SK-MEL-5 (cell line): ENCODE measurements at regions not wholly inside any gene's neighbourhood (a gene's known extent, or its start where the extent isn't known, plus 50 kb on each side); places are given as distances from the start of the nearest gene placed in this dataset.
"Not testable (repeated sequence)": the region's sequence is repeated elsewhere in the genome, so short reads cannot be mapped to it uniquely, and the experiment has no call there.

Experiments used
- DNase-seq: peaks from one replicate; pipeline ENCODE4 v3.0.0-alpha.2; 2016; ENCODE audit warnings: low read depth, low spot score
- in situ Hi-C: cut with HindIII; loops from 2 replicates; pipeline ENCODE4 v1.10.0; 2016; ENCODE audit warnings: low sequenced_read_pairs, high pct_unique_total_duplicates, low pct_unique_long_range_greater_than_20kb

DNA sequence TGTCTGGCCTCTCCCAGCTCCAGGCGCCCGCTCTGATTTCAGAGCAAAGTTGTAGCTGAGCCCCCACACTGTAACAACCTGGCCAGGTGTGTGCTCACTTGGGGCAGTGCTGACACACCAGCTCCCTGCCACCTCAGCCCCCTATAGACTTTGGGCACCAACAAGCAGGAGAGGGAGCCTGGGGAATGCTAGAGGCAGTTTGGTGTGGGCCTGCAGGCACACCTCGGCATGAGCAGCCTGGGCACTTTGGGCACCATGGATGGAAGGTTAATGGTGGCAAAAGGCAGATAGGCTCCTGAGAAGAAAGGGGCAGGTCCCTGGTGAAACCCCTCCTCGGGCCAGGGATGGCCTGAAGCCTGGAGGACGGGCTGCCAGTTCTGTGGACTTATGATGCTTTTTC lies 212.7 kb upstream of the GNAI1 start:
- in situ Hi-C loops = no loop called here
- DNase-seq = no peak

DNA sequence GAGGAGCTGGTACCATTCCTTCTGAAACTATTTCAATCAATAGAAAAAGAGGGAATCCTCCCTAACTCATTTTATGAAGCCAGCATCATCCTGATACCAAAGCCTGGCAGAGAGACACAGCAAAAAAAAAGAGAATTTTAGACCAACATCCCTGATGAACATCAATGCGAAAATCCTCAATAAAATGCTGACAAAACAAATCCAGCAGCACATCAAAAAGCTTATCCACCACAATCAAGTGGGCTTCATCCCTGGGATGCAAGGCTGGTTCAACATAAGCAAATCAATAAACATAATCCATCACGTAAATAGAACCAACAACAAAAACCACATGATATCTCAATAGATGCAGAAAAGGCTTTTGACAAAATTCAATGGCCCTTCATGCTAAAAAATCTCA lies 216.0 kb upstream of the GNAI1 start:
- in situ Hi-C loops, DNase-seq: not testable (repeated sequence)

DNA sequence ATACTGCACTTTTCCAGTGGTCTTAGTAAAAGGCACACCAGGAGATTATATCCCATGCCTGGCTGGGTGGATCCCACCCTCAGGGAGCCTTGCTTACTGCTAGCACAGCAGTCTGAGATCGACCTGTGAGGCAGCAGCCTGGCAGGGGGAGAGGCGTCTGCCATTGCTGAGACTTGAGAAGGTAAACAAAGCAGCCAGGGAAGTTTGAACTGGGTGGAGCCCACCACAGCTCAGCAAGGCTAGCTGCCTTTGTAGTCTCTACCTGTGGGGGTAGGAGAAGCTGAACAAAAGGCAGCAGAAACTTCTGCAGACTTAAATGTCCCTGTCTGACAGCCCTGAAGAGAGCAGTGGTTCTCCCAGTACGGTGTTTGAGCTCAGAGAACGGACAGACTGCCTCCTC lies 219.3 kb upstream of the GNAI1 start:
- in situ Hi-C loops, DNase-seq: not testable (repeated sequence)

DNA sequence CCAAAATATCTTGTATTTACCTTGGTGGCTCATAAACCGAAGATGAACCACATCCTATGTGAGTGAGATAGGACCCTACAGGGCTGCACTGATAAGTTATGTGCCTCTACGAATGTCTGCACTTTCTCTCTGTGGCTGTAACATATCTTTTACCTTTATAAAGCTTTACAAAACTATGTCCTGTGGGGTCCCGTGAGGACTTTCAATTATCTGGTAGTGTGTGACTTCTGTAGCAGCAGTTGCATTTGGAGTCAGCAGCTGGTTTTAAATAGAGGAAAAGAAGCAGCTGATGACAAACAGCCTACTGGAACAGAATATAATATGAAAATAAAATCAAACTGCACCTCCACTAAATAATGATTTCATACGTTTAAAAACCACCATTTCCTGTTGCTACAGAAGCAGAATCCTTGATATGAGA lies 222.4 kb upstream of the GNAI1 start:
- DNase-seq = no peak
- in situ Hi-C loops = no loop called here

DNA sequence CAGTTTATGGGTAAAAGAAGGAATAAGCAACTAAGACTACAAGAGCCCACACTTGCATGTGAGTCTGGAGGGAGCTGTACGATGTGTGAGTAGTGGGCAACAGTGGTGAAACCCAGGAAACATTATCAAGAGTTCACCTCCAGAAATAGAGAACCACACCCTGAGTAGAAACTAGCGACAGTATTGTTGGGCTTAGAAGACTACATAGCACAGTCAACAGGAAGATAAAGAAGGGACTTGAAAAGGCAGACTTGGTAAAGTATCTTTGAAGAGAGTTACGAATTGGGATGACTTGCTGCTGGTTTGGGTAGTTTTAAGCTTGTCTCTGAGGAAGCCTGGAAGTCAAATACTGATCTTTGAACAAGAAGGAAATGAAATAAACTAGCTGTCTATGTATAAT lies 223.2 kb upstream of the GNAI1 start:
- DNase-seq = no peak
- in situ Hi-C loops = no loop called here

DNA sequence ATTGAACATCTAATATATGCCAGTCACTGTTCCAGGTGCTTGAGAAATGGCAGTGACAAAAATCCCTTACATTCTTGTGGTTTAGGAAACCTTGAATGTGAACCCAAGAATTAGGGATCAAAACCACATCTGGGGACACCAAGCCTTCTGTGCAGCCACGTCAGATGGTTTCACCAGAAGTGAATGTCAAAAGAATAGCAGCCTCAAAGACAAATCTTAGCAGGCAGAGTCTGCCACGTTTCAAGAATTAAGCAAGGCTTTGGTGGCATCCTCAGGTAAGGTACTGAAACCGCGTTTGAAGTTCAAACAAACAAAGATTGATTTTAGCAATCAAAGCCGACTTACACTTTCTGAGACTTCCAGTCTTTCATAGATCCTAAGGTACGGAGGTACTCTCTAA lies 225.5 kb upstream of the GNAI1 start:
- no peak for DNase-seq
- in situ Hi-C loops = no loop called here

DNA sequence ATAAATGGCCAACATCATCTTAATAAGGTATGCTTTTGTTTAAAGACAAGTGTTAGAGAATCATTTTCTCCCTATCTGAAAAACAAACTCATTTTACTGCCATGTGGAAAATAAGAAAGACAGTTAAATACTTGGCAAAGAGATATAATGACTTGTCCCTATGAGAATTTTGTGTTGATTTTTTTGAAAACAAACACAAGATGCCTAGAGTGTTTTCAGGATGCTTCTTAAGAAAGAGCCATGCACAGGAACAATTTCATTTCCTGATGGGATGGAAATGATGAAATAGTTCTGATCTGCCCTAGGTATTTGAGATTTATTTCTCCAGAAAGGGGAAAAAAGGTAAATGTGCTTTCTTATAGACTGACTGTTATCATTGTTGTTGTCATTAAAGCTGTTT lies 237.5 kb upstream of the GNAI1 start:
- DNase-seq = no peak
- in situ Hi-C loops = no loop called here

DNA sequence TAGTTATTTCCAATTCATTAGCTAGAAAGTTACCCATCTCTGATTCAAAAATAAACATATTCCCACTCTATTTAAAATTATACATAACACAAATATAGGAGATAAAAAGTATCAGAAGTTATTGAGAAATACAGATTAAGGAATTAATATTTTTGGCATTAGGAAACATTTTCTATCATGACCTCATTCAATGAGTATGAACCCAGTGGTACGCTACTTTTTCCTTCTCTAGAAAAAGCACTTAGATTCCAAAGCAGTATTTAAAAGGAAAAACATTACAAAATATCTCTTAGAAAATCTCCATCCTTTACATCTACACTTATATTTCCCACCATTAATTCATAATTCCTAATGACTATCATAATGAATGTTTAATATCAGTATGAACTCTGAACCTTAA lies 240.6 kb upstream of the GNAI1 start:
- no peak for DNase-seq
- in situ Hi-C loops = no loop called here

DNA sequence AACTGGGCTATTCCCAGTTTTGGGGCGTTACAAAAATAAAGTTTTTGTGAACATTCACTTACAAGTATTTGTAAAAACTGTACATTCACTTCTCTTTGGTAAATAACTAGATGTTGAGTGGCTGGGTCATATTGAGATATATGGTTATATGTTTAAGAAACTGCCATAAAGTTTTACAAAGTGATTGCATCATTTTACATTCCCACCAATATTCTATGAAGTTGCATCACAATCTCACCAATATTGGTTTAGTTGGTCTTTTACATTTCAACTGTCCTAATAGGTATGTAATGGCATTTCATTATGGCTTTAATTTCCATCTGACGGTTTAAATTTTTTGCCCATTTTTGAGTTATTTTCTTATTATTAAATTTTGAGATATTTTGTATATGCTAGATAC lies 251.7 kb upstream of the GNAI1 start:
- in situ Hi-C loops = no loop called here
- DNase-seq = no peak

DNA sequence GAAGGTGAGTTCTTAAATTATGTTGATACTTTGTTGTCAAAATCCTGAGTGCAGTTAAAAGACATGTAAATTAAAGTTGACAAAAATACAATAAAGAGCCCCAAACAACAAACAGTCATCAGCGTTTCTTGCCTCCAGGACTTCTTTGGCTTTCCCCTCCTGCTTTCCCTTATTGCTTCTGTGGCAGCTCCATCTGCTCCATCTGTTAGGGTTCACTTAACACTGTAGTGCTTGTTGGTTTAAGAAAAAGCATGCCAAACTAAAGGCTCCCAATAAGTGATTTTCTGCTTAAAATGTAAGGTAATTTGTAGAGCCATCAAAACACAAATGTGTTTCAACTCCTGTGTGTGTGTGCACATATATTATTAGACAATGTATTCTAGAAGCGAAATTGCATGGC lies 254.3 kb upstream of the GNAI1 start:
- in situ Hi-C loops = no loop called here
- DNase-seq = no peak

DNA sequence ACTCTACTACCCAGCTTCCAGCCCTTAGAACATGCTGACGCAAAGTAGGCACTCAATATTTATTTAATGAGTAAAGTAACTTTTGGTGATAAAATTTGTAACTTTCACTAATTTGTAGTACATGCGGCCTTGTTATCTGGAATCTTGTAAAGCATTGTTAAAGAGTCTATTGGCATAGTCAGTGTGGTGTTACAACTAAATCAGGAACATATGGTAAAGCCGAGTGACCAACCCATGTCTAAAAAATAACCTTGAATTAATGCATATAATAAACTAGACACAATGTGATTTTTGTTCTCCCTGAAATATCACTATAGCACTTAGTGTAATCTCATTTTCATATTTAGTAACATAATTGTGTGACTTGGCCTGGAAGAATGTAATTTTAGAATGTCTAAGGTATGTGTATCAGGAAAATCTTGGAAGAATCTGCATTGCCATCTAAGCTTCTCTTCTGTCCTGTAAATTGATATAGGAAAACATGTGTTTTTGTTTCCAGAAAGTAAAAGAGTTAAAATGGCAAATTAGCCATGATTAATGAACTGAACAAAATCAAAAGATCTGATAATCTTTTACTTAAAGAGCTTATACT lies 256.7 kb upstream of the GNAI1 start:
- in situ Hi-C loops = no loop called here
- no peak for DNase-seq

DNA sequence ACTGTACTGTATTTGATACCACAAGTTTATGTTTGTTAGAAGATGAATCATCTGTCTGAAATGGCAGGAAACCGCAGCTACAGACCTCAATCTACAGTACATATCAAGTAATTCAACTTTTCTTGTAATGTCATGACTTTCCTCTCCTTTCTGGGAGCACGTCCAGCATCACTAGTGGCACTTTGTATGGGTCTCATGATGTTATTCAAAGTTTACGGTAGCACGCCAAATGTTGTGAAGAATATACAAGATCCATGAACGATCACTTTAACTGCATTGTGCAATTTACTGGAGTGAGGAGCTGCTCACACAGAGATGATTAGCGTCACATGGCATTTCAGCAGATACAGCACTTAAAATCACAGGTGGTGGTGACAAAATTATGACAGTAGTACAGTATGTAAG lies 257.8 kb upstream of the GNAI1 start:
- in situ Hi-C loops = no loop called here
- peak; percentile 39 for DNase-seq

DNA sequence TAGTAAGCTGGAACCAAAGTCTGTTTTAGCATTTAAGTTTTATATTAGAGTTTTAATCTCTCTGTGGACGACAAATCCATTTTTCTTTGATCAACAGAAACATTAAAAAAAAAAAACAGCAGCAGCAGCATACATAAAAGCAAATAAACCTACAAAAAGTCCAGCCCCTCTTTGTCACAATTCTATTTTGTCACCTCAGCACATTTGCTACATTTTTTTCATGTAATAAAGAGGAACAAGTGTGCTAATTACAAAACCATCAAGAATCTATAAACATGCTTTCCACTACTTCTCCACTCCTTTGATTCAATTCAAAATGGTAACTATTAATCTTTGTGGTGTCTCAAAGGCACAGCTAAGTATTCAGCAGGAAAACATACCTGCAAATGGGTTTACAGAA lies 259.8 kb upstream of the GNAI1 start:
- DNase-seq = no peak
- in situ Hi-C loops = no loop called here

DNA sequence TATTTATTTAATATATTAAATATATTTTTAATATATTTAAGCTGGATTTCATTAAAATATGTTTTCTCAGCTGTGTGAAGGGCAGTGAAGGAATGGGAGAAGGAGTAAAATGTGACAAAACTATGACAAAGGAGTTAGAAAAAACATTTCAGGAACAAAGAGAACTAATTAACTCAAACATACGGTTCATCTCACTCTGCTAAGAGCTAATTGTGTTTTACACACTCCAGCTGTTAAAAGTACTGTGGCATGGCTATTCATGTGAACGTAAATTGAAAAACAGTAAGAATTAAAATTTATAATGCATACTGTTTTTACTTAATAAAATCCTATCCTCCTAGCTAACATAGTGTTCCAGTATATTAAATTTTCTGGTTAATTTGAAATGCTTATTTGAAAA lies 262.5 kb upstream of the GNAI1 start:
- DNase-seq = no peak
- in situ Hi-C loops = no loop called here

DNA sequence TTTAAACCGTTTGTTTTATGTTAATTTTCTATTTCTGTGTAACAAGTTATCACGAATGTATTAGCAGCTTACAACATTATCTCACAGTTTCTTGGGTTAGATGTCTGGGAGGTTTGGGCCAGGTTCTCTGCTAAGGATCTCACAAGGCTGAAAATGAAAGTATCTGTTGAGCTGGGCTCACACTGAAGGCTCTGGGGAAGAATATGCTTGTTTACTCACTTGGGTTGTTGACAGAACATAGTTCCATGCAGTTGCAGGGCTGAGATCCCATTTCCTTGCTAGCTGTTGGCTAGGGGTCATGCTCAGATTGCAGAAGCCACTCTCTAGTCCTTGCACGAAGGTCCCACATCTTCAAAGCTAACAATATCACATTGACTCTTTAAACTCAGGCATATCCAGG lies 266.6 kb upstream of the GNAI1 start:
- no peak for DNase-seq

DNA sequence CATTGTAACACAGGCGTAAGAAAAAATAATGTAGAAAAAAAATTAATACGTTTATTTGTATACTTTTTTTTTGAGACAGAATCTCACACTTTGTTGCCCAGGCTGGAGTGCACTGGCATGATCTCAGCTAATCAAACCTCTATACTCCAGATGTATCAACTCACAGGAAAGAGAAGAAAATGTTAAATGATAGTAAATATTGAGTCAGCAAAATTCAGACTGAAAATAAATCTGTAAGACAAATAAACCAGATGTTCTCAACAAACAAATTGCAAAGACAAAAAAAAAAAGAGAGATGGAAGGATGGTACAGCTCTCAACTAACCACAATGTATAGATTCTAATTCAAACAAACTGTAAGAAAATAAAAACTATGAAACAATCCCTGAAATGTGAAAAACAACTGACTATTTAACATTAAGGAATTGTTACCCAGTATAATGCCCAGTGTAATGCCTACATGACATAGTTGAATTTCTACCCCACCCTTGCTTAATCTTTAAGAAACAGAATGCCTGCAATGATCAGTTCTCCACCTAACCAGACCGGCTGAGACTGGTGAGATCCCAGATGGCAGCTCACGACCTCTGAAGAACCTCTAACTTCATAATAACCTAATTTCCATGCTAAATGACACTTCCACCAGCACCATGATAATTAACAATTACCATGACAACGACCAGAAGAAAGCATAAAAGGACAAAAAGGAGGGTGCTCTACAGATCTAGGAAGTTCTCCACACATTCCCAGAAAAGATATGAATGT lies 272.0 kb upstream of the GNAI1 start:
- DNase-seq = no peak
- in situ Hi-C loops = no loop called here

More for the DNA sequence above, 266.6 kb upstream of the GNAI1 start:
- in situ Hi-C loops = no loop called here

DNA sequence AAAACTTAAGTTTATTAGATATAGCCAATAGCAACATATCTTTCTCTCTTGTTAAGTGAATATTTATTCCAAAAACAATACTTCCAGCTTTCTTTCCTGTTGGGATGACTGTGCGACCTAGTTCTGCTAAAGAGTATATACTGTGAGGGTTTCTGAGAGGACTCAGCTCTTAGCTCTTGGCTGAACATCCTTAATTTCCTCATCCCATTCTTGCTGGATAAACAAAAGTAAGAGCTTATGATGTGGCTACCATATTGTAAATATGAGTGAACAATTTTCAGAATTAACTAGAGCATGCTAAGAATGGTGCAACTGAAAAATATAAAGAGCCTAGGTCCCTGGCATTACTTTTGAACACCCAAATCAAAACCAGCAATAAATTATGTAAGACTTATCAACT lies 279.5 kb upstream of the GNAI1 start:
- in situ Hi-C loops = no loop called here
- no peak for DNase-seq

DNA sequence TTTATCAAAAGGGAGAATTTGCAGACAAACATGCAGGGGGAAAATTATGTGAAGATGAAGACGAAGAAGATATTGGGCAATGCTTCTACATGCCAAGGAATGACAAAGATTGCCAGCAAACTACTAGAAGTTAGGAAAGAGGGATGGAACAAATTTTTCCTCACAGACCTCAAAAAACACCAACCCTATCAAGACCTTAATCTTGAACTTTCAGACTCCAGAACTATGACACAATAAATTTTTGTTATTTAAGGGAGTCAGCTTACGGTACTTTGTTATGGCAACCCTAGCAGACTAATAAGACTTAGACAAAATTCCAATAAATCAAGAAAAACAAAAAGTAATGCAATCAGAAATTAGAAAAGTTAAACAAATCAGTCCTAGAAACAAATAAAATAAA lies 280.0 kb upstream of the GNAI1 start:
- no peak for DNase-seq
- in situ Hi-C loops = no loop called here

DNA sequence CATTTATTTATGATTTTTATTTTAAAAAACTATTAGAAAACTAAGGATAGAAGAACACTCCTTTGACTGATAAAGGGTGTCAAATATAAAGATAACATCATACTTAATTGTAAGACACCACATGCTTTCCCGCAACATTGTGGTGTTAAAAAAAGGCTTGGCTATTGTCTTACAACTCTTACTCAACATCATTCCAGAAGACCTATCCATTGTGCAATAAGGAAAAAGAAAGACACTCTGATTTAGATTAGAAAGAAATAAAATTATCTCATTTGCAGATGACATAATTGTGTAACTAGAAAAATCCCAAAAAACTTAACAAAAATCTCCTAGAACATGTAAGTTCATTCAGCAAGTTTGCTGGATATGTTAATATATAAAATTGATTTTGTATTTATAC lies 296.7 kb upstream of the GNAI1 start:
- in situ Hi-C loops = no loop called here
- no peak for DNase-seq

DNA sequence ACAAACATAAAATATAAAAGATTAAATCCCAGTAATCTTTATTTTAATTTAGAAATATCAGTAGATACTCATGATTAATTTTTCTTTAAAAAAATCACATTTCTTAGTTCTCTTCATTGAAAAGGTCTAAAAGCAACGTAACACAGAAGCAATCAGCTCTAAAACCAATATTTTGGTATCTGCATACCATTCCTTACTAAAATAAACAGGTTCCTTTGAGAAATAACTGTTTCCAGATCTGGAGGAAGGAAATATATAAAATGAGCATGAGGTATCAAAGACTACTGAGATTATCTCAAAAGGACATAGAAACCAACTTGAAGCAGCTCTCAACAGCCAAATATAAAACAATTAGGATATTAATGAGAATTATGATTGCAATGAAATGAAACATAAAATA lies 301.0 kb upstream of the GNAI1 start:
- DNase-seq = no peak
- in situ Hi-C loops = no loop called here
